GM20000 (cell line): ENCODE measurements at regions not wholly inside any gene's neighbourhood (a gene's known extent, or its start where the extent isn't known, plus 50 kb on each side); places are given as distances from the start of the nearest gene placed in this dataset.

Experiments used
- DNase-seq: peaks from one replicate; pipeline ENCODE4 v3.0.0; 2012; ENCODE audit warnings: low spot score
- CTCF ChIP-seq: IDR thresholded peaks from 2 replicates; pipeline ENCODE4 v1.5.1; 2012; ENCODE audit warnings: mild to moderate bottlenecking, control low read depth; ENCODE audit errors: extremely low read depth, missing control alignments

DNA sequence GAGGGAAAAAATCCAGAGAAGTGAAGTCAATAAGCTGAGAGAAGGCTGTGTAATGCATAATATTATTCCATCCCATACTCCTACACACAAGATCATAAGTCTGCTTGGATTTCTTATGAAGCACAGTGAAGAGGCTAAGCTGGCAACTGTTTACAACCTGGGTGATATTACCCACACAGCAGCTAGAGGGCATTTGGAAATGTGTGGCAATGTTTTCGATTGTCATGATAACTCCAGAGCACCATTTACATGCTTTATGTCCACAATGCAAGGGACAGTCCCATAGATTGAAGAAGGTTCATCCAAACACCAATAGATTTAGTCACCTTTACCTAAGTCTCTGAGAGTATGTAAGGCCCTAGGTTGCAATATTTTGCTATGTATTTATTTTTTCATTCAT lies 412.2 kb downstream of the PPP3CA start:
- DNase-seq = no peak
- no peak for TF ChIP-seq CTCF

GRCh38 chr4:100933628-100934027 lies 413.7 kb downstream of the PPP3CA start:
- TF ChIP-seq CTCF = no peak
- no peak for DNase-seq

- no peak for TF ChIP-seq CTCF
- no peak for DNase-seq
These were observed 411.9 kb upstream of the EMCN start for GRCh38 chr4:100929758-100930157.

GRCh38 chr4:100929135-100929534 lies 411.3 kb upstream of the EMCN start:
- TF ChIP-seq CTCF = no peak
- DNase-seq = no peak

DNA sequence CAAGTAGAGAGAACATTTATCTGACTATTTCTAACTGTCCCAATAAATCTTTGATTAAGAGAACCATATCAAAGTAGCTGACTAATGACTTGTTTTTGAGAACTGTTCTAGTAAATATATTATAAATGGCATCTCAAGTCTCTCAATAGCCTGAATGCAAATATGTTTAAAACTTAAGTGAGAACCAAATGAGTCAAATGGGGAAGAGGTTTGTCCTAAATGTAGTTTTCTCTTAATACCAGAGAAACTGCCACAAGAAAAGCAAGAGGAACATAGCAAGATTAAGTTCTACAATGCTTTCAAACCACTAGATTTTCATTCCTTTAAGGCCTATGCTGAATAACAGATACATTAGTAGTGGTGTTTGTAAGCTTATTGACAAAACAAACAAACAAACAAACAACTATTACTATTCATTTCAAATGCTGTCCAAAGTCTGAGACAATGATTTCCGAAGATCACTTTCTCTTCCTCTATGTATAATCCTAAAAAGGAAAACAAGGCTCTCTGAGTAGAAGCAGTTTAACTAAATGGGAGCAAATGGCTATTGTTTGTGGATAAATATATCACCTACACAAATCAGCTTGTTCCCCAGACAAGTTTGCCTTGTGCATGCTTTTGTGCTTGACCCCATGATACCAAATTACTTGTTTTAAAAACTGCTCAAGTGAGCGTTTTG lies 408.4 kb upstream of the EMCN start:
- DNase-seq = no peak
- no peak for TF ChIP-seq CTCF

GRCh38 chr4:100913685-100914084 lies 395.9 kb upstream of the EMCN start:
- no peak for TF ChIP-seq CTCF
- no peak for DNase-seq

GRCh38 chr4:100908540-100908939 lies 390.7 kb upstream of the EMCN start:
- no peak for TF ChIP-seq CTCF
- DNase-seq = no peak
